ENCODE measurements at regions not wholly inside any gene's neighbourhood (a gene's known extent, or its start where the extent isn't known, plus 50 kb on each side); places are given as distances from the start of the nearest gene placed in this dataset.

- no peaks in the 10 kb centered on the region for H3K36me3 ChIP-seq (ENCODE audit: control insufficient read depth in 4 of 4, insufficient read depth in 3 of 4, low read depth in 1 of 4, low read length in 3 of 4)
- H3K4me3 ChIP-seq (ENCODE audit: low read depth in 1 of 3, low read length in 3 of 3): no peak overlapping the region
- WGBS: 24% methylated on average over 9 of the region's 9 CpGs
- no peaks in the 10 kb centered on the region for H3K9me3 ChIP-seq (ENCODE audit: control insufficient read depth in 4 of 4, low read length in 3 of 4)
- TF ChIP-seq, protein P1, sequence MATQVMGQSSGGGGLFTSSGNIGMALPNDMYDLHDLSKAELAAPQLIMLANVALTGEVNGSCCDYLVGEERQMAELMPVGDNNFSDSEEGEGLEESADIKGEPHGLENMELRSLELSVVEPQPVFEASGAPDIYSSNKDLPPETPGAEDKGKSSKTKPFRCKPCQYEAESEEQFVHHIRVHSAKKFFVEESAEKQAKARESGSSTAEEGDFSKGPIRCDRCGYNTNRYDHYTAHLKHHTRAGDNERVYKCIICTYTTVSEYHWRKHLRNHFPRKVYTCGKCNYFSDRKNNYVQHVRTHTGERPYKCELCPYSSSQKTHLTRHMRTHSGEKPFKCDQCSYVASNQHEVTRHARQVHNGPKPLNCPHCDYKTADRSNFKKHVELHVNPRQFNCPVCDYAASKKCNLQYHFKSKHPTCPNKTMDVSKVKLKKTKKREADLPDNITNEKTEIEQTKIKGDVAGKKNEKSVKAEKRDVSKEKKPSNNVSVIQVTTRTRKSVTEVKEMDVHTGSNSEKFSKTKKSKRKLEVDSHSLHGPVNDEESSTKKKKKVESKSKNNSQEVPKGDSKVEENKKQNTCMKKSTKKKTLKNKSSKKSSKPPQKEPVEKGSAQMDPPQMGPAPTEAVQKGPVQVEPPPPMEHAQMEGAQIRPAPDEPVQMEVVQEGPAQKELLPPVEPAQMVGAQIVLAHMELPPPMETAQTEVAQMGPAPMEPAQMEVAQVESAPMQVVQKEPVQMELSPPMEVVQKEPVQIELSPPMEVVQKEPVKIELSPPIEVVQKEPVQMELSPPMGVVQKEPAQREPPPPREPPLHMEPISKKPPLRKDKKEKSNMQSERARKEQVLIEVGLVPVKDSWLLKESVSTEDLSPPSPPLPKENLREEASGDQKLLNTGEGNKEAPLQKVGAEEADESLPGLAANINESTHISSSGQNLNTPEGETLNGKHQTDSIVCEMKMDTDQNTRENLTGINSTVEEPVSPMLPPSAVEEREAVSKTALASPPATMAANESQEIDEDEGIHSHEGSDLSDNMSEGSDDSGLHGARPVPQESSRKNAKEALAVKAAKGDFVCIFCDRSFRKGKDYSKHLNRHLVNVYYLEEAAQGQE (IDR thresholded peaks at IDR 0.05): no peak
- TF ChIP-seq JUND (IDR thresholded peaks at IDR 0.05) (no peak), GABPA (IDR thresholded peaks at IDR 0.05 in 1 of 2, conservative IDR thresholded peaks at IDR 0.05 in 1 of 2) (no peak), MAX (IDR thresholded peaks at IDR 0.05) (no peak), YY1 (IDR thresholded peaks at IDR 0.05) (no peak), RAD21 (IDR thresholded peaks at IDR 0.05) (no peak), SP1 (IDR thresholded peaks at IDR 0.05) (no peak), TAF1 (conservative IDR thresholded peaks at IDR 0.05) (no peak), EGR1 (IDR thresholded peaks at IDR 0.05; ENCODE audit: low read depth in 2 of 2) (no peak), HNF4A (conservative IDR thresholded peaks at IDR 0.05) (no peak), FOXA1 (IDR thresholded peaks at IDR 0.05) (no peak), FOXA2 (IDR thresholded peaks at IDR 0.05) (no peak)
- TF ChIP-seq, protein P2, sequence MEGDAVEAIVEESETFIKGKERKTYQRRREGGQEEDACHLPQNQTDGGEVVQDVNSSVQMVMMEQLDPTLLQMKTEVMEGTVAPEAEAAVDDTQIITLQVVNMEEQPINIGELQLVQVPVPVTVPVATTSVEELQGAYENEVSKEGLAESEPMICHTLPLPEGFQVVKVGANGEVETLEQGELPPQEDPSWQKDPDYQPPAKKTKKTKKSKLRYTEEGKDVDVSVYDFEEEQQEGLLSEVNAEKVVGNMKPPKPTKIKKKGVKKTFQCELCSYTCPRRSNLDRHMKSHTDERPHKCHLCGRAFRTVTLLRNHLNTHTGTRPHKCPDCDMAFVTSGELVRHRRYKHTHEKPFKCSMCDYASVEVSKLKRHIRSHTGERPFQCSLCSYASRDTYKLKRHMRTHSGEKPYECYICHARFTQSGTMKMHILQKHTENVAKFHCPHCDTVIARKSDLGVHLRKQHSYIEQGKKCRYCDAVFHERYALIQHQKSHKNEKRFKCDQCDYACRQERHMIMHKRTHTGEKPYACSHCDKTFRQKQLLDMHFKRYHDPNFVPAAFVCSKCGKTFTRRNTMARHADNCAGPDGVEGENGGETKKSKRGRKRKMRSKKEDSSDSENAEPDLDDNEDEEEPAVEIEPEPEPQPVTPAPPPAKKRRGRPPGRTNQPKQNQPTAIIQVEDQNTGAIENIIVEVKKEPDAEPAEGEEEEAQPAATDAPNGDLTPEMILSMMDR (IDR thresholded peaks at IDR 0.05; ENCODE audit: low read depth, low read length, missing input control): no peak
- TF ChIP-seq, protein P3, sequence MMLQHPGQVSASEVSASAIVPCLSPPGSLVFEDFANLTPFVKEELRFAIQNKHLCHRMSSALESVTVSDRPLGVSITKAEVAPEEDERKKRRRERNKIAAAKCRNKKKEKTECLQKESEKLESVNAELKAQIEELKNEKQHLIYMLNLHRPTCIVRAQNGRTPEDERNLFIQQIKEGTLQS (IDR thresholded peaks at IDR 0.05): no peak
- no peaks in the 10 kb centered on the region for H3K4me1 ChIP-seq (ENCODE audit: control insufficient read depth in 4 of 4, insufficient read depth in 4 of 4, low read length in 3 of 4)
- no peak overlapping the region for H3K27ac ChIP-seq (ENCODE audit: low read depth in 1 of 2, low read length in 2 of 2)
- H3K27me3 ChIP-seq (ENCODE audit: control insufficient read depth in 4 of 4, insufficient read depth in 4 of 4, low read length in 3 of 4): peaks cover 0 to 11% (median 2%) of the 10 kb centered on the region in 4 donors
- no peak for DNase-seq (ENCODE audit: low spot score)
- H3K9ac ChIP-seq (ENCODE audit: low read depth in 1 of 2, low read length in 2 of 2): no peak overlapping the region
Measured at GRCh38 chr4:26174027-26174426, 146.8 kb upstream of the RBPJ start.

DNA sequence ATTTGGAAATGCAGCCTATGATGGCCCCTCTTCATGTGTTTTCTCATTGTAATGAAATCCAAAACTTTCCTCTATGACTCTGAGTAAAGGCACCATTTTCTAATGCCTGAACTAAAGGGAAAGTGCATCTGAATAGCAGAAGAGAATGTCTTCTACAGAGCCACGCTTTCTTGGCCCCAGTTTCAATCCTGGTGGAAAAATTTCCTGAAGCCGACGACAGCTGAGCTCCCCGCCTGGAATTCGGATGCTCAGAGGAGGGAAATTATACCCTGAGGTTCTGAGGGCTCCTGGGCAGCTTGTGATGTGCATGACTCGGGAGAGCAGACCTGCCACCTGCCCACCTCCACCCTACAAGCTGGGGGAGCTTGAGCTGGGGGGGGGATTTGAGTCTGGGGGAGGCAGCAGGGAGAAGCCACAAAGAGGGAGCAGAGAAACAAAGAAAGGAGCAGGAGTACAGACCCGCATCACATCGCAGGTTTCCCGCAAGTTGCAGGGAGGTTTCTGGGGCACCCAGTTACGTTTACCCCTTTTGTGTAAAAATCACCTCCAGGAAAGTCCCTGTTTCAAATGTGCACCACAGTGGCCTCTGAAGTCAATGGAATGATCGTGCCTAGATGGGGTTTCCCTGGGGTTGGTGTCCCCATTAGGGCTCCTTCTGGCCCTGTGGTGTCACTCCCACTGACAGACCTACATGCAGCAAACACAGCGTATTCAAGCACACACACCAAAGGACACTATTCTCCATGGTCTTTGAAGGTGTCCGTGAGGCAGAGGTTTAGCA, 145.6 kb upstream of the RBPJ start:
- H3K27ac ChIP-seq (ENCODE audit: low read depth in 1 of 2, low read length in 2 of 2): no peak overlapping the region
- H3K9me3 ChIP-seq (ENCODE audit: control insufficient read depth in 4 of 4, low read length in 3 of 4): no peaks in the 10 kb centered on the region
- 87% methylated on average over 13 of the region's 13 CpGs for WGBS
- H3K36me3 ChIP-seq (ENCODE audit: control insufficient read depth in 4 of 4, insufficient read depth in 3 of 4, low read depth in 1 of 4, low read length in 3 of 4): no peaks in the 10 kb centered on the region
- H3K4me3 ChIP-seq (ENCODE audit: low read depth in 1 of 3, low read length in 3 of 3): no peak overlapping the region
- no peak overlapping the region for H3K9ac ChIP-seq (ENCODE audit: low read depth in 1 of 2, low read length in 2 of 2)
- DNase-seq (ENCODE audit: low spot score): no peak
- H3K27me3 ChIP-seq (ENCODE audit: control insufficient read depth in 4 of 4, insufficient read depth in 4 of 4, low read length in 3 of 4): peaks cover 0 to 11% (median 2%) of the 10 kb centered on the region in 4 donors
- no peaks in the 10 kb centered on the region for H3K4me1 ChIP-seq (ENCODE audit: control insufficient read depth in 4 of 4, insufficient read depth in 4 of 4, low read length in 3 of 4)
- TF ChIP-seq, protein P1 (IDR thresholded peaks at IDR 0.05): no peak
- TF ChIP-seq FOXA2 (IDR thresholded peaks at IDR 0.05) (no peak), JUND (IDR thresholded peaks at IDR 0.05) (no peak), MAX (IDR thresholded peaks at IDR 0.05) (no peak), TAF1 (conservative IDR thresholded peaks at IDR 0.05) (no peak), SP1 (IDR thresholded peaks at IDR 0.05) (no peak), ZBTB33 (IDR thresholded peaks at IDR 0.05) (no peak), NR2F2 (IDR thresholded peaks at IDR 0.05) (no peak), YY1 (IDR thresholded peaks at IDR 0.05) (no peak), HNF4A (conservative IDR thresholded peaks at IDR 0.05) (no peak), HNF4G (IDR thresholded peaks at IDR 0.05) (no peak), FOXA1 (IDR thresholded peaks at IDR 0.05) (no peak), EGR1 (IDR thresholded peaks at IDR 0.05; ENCODE audit: low read depth in 2 of 2) (no peak)
- TF ChIP-seq, protein P3 (IDR thresholded peaks at IDR 0.05): no peak

All from liver (tissue), 8 donors.